ENCODE measurements at regions not wholly inside any gene's neighbourhood (a gene's known extent, or its start where the extent isn't known, plus 50 kb on each side); places are given as distances from the start of the nearest gene placed in this dataset.

GRCh38 chr1:234958066-234958705 is 170.5 kb downstream of the TOMM20 start (continued):
- TF ChIP-seq VEZF1 (CRISPR knock-in tag; IDR thresholded peaks at IDR 0.05) (no peak), NR0B1 (IDR thresholded peaks at IDR 0.05; ENCODE audit: partially characterized antibody) (no peak), MIER1 (IDR thresholded peaks at IDR 0.05; ENCODE audit: low read depth) (no peak), ZNF146 (CRISPR knock-in tag; IDR thresholded peaks at IDR 0.05; ENCODE audit: unreplicated experiment) (no peak), ZNF212 (CRISPR knock-in tag; IDR thresholded peaks at IDR 0.05) (no peak), NFRKB (IDR thresholded peaks at IDR 0.05; ENCODE audit: low read depth) (no peak), NCOR1 (IDR thresholded peaks at IDR 0.05) (no peak), EP400 (IDR thresholded peaks at IDR 0.05) (no peak), SIX5 (IDR thresholded peaks at IDR 0.05; ENCODE audit: borderline replicate concordance in 1 of 2, insufficient read depth in 1 of 2, low read depth in 1 of 2, low read length in 2 of 2) (no peak), ZKSCAN8 (CRISPR knock-in tag; IDR thresholded peaks at IDR 0.05) (no peak), ZNF518B (CRISPR knock-in tag; IDR thresholded peaks at IDR 0.05) (no peak), MAFG (tag; conservative IDR thresholded peaks at IDR 0.05) (no peak), SRSF7 (optimal IDR thresholded peaks at IDR 0.05; ENCODE audit: low read depth, low read length) (no peak), TFAP4 (CRISPR knock-in tag; IDR thresholded peaks at IDR 0.05; ENCODE audit: borderline replicate concordance) (no peak), ZFPM2 (CRISPR knock-in tag; IDR thresholded peaks at IDR 0.05) (0 out of 2 replicates have a peak, but pooled peaks have one; percentile 13), PKNOX1 (IDR thresholded peaks at IDR 0.05) (no peak), ZNF717 (CRISPR knock-in tag; IDR thresholded peaks at IDR 0.05) (no peak), HMG20B (CRISPR knock-in tag; IDR thresholded peaks at IDR 0.05) (no peak), GTF2A2 (tag; IDR thresholded peaks at IDR 0.05) (no peak), ZNF695 (CRISPR knock-in tag; IDR thresholded peaks at IDR 0.05) (no peak), STAT5B (CRISPR knock-in tag; IDR thresholded peaks at IDR 0.05) (no peak), NUFIP1 (IDR thresholded peaks at IDR 0.05; ENCODE audit: partially characterized antibody) (no peak), CBX1 (IDR thresholded peaks at IDR 0.05; ENCODE audit: low read depth) (peak; percentile 93)

Measured in K562 (cell line).